ENCODE measurements at regions not wholly inside any gene's neighbourhood (a gene's known extent, or its start where the extent isn't known, plus 50 kb on each side); places are given as distances from the start of the nearest gene placed in this dataset.

DNA sequence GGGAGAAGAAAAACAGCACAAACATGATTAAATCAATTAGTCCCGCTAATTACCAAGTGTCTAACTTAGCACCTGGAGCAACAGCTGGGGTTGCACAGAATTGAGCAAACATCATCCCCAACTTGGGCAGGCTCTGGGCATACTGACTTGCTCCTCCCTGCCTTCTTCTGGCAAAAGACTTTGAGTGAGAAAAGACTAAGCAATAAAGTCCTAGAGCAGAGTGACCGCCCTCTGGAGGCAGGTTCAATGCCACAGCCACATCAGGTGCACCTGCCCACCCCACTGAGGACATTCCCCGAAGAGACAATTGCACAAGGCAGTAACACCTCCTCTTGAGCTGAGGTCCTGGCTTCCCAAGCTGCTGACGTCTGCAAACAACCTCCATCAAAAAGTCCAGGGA, 358.3 kb downstream of the SOX9 start:
- DNase-seq: no peak

DNA sequence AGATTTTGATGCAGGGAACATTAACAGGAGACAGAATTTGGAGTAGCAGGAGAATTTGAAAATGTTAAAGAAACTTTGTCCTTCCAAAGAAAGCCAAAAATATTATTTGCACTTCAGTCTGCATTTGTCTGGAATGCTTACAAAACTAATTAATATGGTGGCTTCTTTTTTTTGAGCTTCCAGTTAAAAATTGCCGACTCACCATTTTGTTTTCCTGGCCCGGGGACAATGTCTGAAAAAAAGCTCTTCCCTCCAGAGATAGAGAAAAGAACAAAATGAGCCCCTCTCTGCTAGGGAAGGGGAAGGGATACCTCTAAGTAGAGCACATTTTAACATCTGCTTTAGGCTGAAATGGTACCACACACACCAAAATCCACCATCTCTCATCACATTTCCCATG, 360.8 kb downstream of the SOX9 start:
- no peak for DNase-seq

DNA sequence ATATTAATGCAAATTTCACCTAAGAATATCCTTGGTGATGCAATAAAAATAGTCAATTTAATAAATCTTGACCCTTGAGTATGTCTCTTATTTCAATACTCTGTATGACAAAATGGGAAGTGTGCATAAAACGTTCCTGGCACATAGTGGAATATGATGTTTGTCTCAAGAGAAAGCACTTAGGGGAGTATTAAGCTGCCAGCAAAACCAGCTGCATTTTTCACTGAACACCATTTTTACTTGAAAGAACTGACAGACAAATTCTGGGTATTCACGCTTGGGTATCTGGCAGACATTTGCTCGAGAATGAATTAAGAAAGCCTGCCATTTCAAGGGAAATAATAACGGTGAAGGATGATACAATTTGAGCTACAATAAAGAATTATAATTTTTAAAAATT, 364.8 kb downstream of the SOX9 start:
- DNase-seq: no peak

DNA sequence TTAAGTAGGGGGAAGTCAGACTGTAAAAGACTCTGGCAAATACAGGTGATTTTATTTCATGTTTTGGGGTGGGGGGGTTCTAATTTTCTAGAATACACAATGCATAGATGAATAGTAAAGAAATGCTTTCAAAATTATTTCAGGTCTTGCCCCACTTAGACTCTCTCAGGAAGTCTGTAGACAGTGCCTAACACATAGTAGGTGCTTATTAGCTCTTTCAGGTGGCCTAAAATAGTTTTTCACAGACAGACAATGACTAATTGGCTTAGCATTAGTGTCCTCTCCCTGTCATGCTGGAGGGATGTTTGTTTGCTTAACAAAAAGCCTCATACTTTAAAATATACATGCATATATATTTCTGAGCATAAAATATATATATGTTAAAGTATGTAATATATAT, 366.0 kb downstream of the SOX9 start:
- no peak for DNase-seq

DNA sequence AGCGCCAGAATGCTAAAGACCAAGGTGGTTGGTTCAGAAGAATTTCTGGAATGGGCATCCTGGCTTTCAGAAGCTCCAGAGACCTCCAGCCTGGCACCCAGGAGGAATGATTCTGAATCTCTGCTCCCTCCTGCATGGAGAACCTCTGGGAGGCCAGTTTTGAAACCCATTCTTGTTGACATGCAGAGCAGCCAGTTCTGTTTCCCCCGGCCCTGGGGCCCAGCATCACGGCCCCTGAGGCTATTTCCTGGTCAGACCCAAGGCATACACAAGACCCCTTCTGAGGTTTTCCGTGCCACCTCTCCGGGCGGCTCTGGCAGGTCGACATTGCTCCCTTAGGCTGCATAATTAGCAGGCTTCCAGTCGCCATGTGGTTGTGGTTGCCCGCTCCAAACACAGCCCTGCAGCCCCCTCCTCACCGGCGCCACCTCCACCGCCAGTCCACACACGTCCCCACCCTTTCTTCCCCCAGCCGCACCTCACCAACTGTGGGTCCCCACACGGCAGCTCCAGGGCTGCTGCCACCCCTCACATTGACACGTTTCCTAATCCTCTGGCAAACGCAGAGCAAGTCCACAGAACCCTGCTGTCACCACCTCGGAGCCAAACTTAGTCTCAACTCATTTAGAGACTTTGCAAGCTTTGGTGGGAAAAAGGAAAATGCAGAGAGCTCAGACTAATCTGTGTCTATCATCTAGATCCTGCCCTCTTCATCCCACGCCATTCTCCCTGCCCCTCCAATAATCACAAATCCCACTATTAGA, 367.1 kb downstream of the SOX9 start:
- no peak for DNase-seq

DNA sequence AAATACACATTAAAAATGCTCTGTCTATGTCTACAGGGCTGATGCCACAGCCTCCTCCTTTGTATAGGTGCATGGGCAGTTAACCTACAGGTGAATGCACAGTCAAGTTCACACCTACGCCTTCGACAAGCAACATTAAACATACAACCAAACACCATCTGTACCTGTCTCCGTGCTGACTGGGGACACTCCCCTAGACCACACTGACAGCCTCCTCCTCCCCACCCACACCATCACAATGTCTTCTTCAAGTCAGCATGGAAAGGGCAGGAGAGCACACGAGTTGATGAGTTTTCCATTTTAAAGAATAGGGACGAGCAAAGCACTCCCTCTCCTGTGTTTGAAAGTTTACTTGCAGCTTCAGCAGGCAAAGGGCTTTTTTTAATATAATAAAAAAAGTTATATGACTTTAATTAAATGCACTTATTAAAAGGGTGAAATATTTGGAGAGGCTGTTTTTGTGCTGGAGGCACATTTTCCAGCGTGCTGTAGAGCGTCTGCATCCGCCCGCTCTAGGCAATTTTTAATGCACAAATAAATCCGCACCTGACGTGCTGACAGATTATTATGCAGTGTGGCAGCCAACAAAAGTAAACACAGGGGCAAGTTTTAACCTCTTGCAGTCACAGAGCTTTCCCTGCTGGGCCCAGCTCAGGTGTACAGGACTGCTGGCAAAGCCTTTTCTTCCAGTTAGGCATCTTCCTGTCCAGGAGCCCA, 367.9 kb downstream of the SOX9 start:
- no peak for DNase-seq

DNA sequence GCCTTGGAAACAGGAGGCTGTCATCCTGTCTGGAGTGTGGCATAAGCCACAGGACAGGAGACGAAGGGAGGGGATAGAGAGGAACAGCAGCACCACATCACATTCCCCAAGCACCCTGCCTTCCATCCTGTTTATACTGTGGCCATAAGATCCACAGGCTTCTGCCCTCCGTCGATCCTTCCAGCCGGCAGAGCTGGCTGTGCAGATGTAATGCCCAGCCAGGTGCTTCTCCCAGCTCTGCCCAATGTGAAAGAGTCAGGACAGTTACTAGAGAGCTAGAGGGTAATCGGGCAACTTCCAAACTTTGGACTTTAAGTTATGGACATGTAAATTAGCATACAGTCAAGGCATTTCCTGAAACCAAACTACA, 368.4 kb downstream of the SOX9 start:
- no peak for DNase-seq

DNA sequence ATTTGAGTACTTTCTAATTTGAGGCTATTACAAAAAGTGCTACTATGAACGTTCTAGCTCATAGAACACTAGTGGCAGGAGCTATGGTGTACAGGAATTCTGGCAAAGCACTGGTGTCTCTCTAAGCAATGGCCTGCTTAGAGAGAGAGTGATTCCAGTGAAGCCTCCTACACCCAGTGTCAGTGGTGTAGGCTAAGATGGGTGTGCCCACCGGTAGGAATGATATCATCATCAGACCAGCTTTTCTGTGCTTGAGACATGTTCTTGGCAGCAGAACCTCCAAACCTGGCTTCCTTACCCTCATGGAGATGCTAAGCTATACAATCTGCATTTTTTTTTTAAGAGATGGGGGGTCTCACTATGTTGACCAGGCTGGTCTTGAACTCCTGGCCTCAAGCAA, 370.3 kb downstream of the SOX9 start:
- DNase-seq: no peak

DNA sequence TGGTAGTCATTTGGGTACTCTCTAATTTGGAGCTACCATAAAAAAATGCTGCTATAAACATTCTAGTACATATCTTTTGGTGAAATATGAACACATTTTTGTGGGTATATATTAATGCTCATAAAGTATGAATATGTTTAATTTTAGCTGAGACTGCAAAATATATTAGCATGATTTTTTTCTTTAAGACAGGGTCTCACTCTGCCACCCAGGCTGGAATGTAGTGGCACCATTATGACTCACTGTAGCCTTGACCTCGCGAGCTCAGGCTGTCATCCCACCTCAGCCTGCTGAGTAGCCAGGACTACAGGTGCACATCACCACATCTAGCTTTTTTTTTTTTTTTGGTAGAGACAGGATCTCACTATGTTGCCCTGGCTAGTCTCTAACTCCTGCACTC, 371.7 kb downstream of the SOX9 start:
- DNase-seq: no peak

DNA sequence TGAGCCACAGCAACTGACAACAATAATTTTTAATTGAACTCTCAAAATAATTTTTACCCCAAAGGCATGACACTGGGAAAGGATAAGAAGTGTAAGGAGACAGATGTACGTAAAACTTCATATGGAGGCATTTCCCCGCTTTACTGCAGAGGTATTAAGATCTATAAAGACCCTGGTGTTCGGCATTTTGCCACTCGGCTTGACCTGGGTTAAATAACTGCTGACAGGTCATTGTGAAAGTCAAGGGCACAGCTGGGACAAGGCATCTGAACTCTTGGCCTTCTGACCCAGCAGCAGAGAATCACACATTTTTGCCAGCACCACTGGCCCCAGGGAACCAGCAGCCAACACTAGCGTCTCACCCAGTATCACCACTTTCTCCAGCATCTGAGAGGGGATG, 372.1 kb downstream of the SOX9 start:
- no peak for DNase-seq

DNA sequence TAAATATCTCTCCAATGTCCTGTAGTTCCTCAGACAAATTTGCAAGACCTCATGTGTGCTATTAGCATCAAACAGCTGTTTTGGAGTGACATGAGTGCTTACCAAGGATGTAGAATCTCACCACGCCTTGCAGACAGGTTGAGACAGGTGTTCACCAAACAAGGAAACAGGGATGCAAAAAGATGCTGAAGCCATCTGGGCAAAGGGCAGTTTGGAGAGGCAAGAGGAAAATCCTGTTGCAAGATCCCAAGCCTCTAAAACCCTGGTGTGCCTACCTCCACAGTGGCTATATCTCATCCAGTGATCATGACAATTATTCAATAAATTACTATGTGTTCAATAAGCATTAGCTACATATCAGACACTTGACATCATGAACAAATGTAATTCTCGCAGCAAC, 373.7 kb downstream of the SOX9 start:
- no peak for DNase-seq

DNA sequence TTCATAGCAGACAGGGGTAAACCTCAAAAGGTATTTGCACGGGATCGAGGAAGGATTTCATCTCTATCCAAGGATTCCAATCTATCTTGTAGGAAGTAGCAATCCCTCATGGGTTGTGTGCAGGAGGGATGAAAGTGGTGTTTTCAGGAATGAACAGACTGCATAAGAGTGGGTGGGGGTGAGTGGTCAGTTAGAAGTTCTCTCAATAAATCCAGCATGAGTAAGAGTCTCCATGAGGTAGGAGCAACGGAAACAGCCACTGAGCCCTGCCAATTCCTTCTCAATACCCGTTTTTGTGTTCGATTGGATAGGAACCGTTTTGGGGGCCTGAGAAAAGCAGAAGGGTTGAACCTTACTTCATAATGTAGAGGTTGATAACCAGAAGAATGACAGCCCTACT, 375.6 kb downstream of the SOX9 start:
- DNase-seq: no peak

DNA sequence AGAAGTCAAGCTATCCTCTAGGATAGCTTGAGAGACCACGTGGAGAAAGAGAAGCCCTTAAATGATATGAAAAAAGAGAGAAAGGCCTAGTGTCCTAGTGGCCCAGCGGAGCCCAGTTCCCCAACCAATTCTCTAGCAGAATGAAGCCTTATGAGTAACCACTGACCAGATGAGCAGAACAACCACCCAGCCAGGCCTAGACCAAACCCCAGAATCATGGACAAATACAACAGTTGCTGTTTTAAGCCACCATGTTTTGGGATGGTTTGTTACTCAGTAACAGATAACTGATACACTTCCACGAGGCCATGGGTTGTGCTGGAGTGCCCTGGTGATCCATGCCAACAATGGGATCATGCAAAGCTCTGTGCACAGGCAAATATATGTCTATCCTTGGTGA, 377.1 kb downstream of the SOX9 start:
- DNase-seq: no peak

DNA sequence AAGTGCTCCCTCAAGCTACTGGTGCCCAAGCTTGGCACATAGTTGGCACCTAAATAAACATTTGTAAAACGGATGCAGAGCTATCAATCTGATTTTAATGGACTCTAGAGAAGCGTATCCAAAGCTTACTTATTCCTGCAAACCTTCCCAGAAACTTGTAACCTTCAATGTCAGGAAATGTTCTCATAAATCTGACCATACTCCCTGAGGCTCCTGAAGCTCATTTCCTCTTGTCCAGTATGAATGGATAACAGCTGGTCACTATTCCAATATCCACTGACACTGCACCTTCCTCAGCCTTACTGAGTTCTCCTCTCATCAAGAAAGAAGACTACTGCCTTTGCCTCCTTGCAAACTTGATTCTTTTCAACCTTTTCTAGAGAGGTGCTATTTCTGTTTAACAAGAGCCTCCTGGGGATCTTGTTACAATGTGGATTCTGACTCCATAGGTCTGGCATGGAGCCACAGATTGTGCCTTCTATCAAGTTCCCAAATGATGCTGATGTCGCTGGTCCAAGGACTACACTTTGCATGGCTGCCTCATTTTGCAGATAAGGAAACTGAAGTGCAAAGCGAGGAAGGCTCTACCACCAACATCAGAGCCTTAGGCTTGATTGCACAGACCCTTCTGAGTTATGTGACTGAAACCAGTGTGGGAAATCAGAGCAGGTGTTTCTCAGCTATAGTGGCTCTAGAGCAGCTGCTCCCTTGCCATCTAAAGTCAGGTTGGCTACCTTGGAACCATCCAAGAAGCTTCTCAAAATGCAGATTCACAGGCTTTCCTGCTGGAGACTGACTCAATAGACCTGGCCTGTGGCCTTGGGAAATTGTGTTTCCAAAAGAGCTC, 377.8 kb downstream of the SOX9 start:
- DNase-seq: no peak

DNA sequence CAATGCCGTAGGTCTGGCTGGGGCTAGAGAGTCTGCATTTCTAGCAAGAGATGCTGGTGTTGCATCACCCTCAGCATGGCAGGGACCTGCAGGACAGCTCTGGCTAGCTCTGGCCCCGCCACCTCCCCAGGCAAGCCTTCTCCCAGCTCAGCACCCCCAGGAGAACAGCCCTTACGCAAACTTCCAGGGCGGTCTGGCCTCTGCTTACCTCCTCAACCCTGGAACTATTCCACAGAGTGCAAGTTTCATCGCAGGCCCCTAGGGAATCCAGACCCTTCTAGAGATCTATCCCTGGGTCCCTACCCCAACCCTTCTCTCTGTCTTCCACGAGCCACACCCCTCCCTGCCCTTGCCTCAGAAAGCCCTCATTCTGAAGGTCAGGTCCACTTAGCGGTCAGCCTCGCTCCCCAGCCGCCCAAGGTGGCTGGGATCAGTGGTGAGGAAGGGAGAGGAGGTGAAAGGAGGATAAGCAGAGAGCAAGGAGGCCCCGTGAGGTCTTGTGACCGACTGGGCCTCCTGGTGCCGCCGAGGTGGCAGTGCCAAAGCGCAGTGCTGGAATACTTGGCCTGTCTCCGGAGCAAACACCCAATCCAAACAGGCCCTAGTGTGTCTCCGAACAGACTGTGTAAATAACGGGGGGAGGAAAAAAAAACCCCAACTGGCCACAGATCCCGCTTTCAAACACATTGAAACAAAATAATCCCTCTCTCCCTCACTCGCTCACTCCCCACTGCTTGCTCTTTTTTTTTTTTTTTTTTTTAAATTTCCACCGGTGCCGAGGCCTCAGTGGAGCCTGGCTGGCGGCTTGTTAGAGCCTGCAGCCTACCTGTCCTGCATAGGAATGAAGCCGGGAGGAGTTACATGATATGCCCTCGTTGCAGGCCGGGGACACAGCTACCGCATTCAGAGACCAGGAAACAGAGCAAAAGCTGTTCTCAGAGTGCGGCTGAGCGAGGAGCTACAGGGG, 380.9 kb downstream of the SOX9 start:
- DNase-seq: no peak

DNA sequence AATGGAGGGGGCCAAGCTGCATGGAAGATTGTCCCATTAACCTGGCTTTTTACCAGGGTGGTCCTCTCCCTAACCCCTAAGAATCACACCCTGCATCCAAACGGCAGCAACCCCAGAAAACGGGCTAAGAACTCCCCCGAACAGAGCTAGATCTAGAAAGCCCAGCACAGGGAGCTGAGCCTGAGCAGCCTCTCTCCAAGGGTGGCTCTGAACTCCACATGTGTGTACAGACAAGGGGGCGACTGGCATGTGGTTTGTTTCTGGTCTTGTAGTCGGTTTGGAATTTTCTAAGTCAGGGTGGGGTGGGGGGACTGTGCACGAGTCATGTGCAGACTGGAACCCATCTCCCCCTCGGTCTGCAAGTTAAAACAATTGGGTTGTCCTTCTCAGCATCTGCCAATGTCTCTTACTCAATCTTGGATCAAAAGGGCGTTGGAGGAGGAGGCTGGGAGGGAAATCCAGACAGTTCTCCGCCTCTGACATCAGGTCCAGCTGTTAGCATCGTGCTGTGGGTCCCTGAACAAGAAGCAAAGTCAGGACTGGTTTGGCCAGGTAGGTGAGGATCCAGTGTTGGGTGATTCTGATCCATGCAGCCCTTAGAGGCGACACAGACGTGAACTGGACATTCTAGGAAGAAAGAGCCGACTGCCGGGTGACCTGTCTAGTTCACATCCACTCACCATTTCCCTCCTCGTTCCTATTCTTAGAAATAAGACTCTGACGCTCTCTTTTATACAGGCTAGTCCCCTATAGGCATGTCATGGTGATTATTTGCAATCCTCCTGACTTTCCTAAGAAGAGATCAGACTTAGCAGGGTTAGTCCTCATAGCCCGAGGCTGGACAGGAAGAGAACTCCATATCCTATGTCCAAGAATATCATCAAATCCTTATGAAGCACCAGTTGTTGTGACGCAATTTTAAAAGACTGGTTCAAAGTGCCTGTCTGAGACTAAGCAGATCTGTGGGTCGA, 381.8 kb downstream of the SOX9 start:
- DNase-seq: no peak

DNA sequence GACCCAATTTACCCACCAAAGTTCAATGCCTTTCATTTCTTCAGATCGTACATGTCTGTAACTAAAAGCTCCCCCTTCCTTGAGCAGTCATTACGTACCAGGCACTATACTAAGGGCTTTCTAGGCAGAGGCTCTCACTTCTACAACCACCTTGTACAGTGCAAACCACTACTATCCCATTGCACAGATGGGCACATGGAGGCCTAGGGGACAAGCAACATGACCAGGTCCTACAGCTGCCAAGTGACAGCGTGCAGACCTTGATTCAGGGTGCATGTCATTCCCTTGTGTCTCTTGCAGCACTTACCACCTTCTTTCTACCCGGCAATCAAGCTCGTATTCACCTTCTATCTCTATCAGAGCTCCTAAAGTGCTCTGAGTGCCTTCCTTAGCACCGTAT, 382.7 kb downstream of the SOX9 start:
- DNase-seq: no peak

DNA sequence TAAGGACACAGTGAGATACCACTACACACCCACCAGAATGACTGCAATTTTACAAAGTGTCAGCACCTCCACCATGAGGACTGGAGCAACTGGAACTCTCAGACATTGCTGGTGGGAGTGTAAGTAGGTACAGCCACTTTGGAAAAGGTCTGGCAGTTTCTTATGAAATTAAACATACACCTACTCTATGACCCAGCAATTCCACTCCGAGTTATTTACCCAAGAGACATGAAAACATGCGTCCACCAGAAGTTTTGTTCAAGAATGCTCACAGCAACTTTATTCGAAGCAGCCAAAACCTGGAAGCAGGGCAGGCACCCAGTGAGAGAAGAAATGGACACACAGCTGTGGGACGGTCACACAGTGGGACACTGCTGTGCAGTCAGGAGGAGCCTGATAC, 384.0 kb downstream of the SOX9 start:
- no peak for DNase-seq

DNA sequence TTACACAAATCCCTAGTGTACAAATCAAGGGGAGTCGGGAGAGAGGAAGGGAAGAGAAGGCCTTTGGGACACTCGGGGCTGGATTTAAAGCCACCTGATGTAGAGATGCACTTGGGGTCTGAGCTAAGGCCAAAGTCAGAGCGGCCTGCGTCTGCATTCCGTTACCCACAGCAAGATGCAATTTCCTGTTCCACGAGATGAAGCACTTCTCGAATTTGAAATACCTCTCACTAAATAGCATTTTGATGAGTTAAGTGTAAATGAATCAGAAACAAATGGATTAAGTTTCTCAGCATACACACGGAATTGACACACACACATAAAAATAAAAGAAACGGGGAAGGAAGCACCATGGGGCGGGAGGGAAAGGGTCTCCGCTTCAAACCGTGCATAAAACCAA, 386.0 kb downstream of the SOX9 start:
- no peak for DNase-seq

DNA sequence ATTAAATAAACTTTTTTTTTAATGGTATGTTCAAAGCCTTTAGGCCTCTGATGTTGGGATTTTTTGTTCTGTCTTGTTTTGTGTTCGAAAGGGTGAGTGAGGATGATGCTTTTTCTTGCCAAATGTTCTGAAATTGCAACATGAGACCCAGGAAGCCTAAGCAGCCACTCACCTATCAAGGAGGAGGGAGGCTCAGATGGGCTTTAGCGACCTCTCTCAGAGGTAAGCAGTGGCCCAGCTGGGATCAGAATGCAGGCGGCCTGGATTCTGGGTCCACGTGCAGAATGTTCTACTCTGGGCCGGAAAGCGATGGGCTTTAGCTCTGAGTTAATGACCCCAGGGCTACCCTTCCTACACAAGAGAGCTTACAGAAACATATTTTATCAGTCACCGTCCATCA, 386.6 kb downstream of the SOX9 start:
- DNase-seq: no peak

DNA sequence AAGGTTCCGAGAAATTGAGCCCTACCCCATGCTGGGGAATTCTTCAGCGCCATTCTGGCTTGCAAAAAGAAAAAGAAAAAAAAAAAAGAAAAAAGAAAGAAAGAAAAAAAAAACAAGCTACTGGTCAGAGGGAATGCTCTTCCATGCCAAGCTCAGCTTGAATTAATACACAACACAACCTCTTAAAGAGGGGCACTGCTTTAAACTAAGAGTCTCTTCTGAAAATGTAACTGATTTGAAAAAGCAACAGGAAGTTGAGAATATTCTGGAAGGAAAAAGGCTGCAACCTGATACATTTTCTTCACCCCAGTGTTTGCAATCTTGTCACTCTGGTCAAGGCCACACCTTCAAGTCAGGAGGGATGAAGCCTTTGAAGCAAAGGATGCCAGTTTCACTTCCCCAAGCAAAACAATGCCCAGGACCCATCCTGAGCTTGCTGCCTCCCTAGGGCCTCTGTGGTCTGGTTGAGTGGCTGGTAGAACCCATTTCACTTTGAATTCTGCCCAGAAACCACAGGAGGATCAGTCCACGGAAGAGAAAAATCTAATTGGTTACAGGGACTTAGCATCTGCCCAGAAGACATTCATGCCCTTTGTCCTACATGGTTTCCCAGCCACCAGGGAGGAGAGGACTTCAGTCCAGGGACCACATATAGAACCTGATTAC, 389.7 kb downstream of the SOX9 start:
- DNase-seq: no peak

All from stimulated activated CD4-positive, alpha-beta T cell treated with anti-CD3 and anti-CD28 coated beads, Interleukin-4, amount 100 ng/mL, for 4 hours (primary cell).